HL-60 (cell line): ENCODE measurements at regions not wholly inside any gene's neighbourhood (a gene's known extent, or its start where the extent isn't known, plus 50 kb on each side); places are given as distances from the start of the nearest gene placed in this dataset.

Experiments
- DNase-seq, 2 experiments: peaks; one replicate each; pipeline ENCODE4 v3.0.0-alpha.2; 2010 to 2020; ENCODE audit warnings: low read depth in 1 of 2, low spot score in 1 of 2
- H3K27ac ChIP-seq: fragments of 250-450 bp; sonication (Bioruptor Pico); replicated peaks from 2 replicates; pipeline ENCODE4 v1.5.1; 2020; ENCODE audit warnings: mild to moderate bottlenecking, moderate library complexity
- H3K27me3 ChIP-seq: fragments of 250-450 bp; sonication (Bioruptor Pico); 2 replicates; pipeline ENCODE4 v1.5.1; 2021; ENCODE audit warnings: mild to moderate bottlenecking, moderate library complexity; ENCODE audit not compliant: insufficient read depth, poor library complexity, severe bottlenecking
- H3K4me3 ChIP-seq: replicated peaks from 2 replicates; pipeline ENCODE4 v1.5.1; 2011; ENCODE audit warnings: mild to moderate bottlenecking, control low read depth, low read length; ENCODE audit not compliant: insufficient read depth
- CTCF ChIP-seq: IDR thresholded peaks from one replicate; pipeline ENCODE4 v1.5.1; 2011; ENCODE audit warnings: low read length, control low read depth, inconsistent platforms; ENCODE audit not compliant: insufficient read depth
- GABPA ChIP-seq: IDR thresholded peaks from 2 replicates; pipeline ENCODE4 v1.6.1; 2012; ENCODE audit warnings: low read depth
- POLR2AphosphoS5 ChIP-seq: IDR thresholded peaks from 2 replicates; pipeline ENCODE4 v1.6.1; 2012; ENCODE audit warnings: low read depth
- REST ChIP-seq: IDR thresholded peaks from 2 replicates; pipeline ENCODE4 v1.6.1; 2012; ENCODE audit warnings: low read depth; ENCODE audit not compliant: insufficient replicate concordance
- SPI1 ChIP-seq: IDR thresholded peaks from 2 replicates; pipeline ENCODE4 v1.6.1; 2012; ENCODE audit warnings: low read depth, mild to moderate bottlenecking, borderline replicate concordance

GRCh38 chr20:24842274-24842917 lies 106.7 kb upstream of the CST7 start:
- Histone ChIP-seq H3K4me3 (no peak overlapping the region), H3K27me3 (peaks cover 3% of the 10 kb centered on the region), H3K27ac (no peak overlapping the region)
- no peak for TF ChIP-seq SPI1
- TF ChIP-seq REST, result no peak
- TF ChIP-seq POLR2AphosphoS5, result no peak
- no peak for TF ChIP-seq CTCF
- TF ChIP-seq GABPA, result no peak
- DNase-seq, result no peak

- TF ChIP-seq CTCF (no peak), POLR2AphosphoS5 (no peak), SPI1 (peak; percentile 99), REST (no peak), GABPA (no peak)
- Histone ChIP-seq H3K27ac (no peak overlapping the region), H3K4me3 (no peak overlapping the region), H3K27me3 (peaks cover 3% of the 10 kb centered on the region)
- peak in 1 of 2 experiments; percentile 53 for DNase-seq
Observed at GRCh38 chr20:24842918-24843715, 106.0 kb upstream of the CST7 start.

GRCh38 chr20:24850176-24850575 lies 98.9 kb upstream of the CST7 start:
- Histone ChIP-seq H3K27ac (no peak overlapping the region), H3K27me3 (no peaks in the 10 kb centered on the region), H3K4me3 (no peak overlapping the region)
- DNase-seq, result no peak
- TF ChIP-seq GABPA (no peak), POLR2AphosphoS5 (no peak), SPI1 (no peak), REST (no peak), CTCF (no peak)
